Gastroesophageal sphincter (tissue), 3 donors: ENCODE measurements at regions not wholly inside any gene's neighbourhood (a gene's known extent, or its start where the extent isn't known, plus 50 kb on each side); places are given as distances from the start of the nearest gene placed in this dataset.

Source experiments
- POLR2A ChIP-seq, 2 donors: fragments of 450-650 bp; IDR thresholded peaks; one replicate each; pipeline ENCODE4 v1.6.1; 2017; ENCODE audit warnings: antibody characterized with exemption in 2 of 2, mild to moderate bottlenecking in 2 of 2, moderate library complexity in 1 of 2
- TF ChIP-seq, protein P1 (sequence below), 4 experiments: fragments of 200-600 bp in 2 of 4; fragments of 450-650 bp in 2 of 4; sonication (generic) in 1 of 4; IDR thresholded peaks; one replicate each; pipeline ENCODE4 v1.5.1; 2017 to 2019; ENCODE audit warnings: antibody characterized with exemption in 4 of 4, mild to moderate bottlenecking in 2 of 4, moderate library complexity in 2 of 4

DNA sequence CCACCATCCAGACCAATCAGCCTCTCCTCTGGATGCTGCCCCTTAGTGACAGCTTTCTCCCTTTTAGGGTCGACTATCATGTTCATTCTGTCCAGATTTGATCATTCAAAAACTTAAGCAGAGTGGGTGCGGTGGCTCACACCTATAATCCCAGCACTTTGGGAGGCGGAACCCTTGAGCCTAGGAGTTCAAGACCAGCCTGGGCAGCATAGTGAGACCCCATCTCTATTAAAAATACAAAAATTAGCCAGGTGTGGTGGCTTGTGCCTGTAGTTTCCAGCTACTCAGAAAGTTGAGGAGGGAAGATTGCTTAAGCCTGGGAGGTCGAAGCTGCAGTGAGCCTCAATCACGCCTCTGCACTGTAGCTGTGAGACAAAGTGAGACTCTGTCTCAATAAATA, 68.3 kb upstream of the ZCCHC2 start:
- TF ChIP-seq, protein P1, sequence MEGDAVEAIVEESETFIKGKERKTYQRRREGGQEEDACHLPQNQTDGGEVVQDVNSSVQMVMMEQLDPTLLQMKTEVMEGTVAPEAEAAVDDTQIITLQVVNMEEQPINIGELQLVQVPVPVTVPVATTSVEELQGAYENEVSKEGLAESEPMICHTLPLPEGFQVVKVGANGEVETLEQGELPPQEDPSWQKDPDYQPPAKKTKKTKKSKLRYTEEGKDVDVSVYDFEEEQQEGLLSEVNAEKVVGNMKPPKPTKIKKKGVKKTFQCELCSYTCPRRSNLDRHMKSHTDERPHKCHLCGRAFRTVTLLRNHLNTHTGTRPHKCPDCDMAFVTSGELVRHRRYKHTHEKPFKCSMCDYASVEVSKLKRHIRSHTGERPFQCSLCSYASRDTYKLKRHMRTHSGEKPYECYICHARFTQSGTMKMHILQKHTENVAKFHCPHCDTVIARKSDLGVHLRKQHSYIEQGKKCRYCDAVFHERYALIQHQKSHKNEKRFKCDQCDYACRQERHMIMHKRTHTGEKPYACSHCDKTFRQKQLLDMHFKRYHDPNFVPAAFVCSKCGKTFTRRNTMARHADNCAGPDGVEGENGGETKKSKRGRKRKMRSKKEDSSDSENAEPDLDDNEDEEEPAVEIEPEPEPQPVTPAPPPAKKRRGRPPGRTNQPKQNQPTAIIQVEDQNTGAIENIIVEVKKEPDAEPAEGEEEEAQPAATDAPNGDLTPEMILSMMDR (IDR thresholded peaks at IDR 0.05) = no peak
- TF ChIP-seq POLR2A (IDR thresholded peaks at IDR 0.05) = no peak
